HCT116 (cell line): ENCODE measurements at regions not wholly inside any gene's neighbourhood (a gene's known extent, or its start where the extent isn't known, plus 50 kb on each side); places are given as distances from the start of the nearest gene placed in this dataset.

ENCODE experiments used
- ATAC-seq: fragments of 200-7000 bp; cut with Tn5 transposase; 2 replicates; pipeline ENCODE4 v1.9.1; 2020; ENCODE audit warnings: mild to moderate bottlenecking, moderate library complexity
- BruUV-seq: library from RNA; stranded (reverse); fragments of 400-500 nt; replicated peaks from 2 replicates; lab custom pipeline; 2021; lab: Mats Ljungman, UMichigan
- CTCF ChIA-PET: fragments of 300-600 bp; sonication (Branson Sonifier 250); formaldehyde crosslinking; loops from one replicate; lab custom pipeline; 2021; ENCODE audit warnings: antibody characterized with exemption; lab: Charles Lee
- POLR2A ChIA-PET: fragments of 300-600, 350-600 bp; sonication (Branson Sonifier 250); formaldehyde crosslinking; loops from one replicate; lab custom pipeline; 2021; ENCODE audit warnings: antibody characterized with exemption; lab: Charles Lee
- RAD21 ChIA-PET, 2 experiments: fragments of 300-600 bp; sonication (Branson Sonifier 250); formaldehyde crosslinking; loops; one replicate each; lab custom pipeline; 2023; ENCODE audit warnings: low total read pairs in 2 of 2; ENCODE audit not compliant: uncharacterized antibody in 2 of 2, unreplicated experiment in 2 of 2, low non-redundant PET in 1 of 2; lab: Charles Lee
- DNase-seq: peaks from one replicate; pipeline ENCODE4 v3.0.0-alpha.2; 2010; ENCODE audit warnings: low read depth, low spot score
- H2AFZ ChIP-seq: fragments of 200-600 bp; shearing (Covaris generic), sonication (generic); 2 replicates; pipeline ENCODE4 v1.6.1; 2017; ENCODE audit warnings: low read depth, mixed run types, mixed read lengths, antibody characterized with exemption, low read length; ENCODE audit not compliant: poor library complexity, severe bottlenecking
- H3K27ac ChIP-seq: 2 replicates; pipeline ENCODE4 v1.5.1; 2012; ENCODE audit warnings: low read depth, low read length
- H3K27me3 ChIP-seq: fragments of 200-600 bp; sonication (generic); 2 replicates; pipeline ENCODE4 v1.6.1; 2016; ENCODE audit warnings: mixed run types, low read length, mixed read lengths; ENCODE audit not compliant: insufficient read depth
- H3K36me3 ChIP-seq, 2 experiments: fragments of 200-500 bp in 1 of 2; fragments of 200-600 bp in 1 of 2; sonication (Bioruptor generic) in 1 of 2; sonication (generic) in 1 of 2; 2 replicates each; pipeline versions ENCODE4 v1.5.1 to v1.6.1; 2014 to 2016; ENCODE audit warnings: low read length in 2 of 2, inconsistent platforms in 1 of 2, mixed read lengths in 1 of 2, mixed run types in 1 of 2; ENCODE audit not compliant: insufficient read depth in 2 of 2, control insufficient read depth in 1 of 2
- H3K4me1 ChIP-seq, 2 experiments: fragments of 200-600 bp in 1 of 2; sonication (generic) in 1 of 2; 2 replicates each; pipeline versions ENCODE4 v1.5.1 to v1.6.1; 2012 to 2017; ENCODE audit warnings: low read length in 2 of 2, inconsistent platforms in 1 of 2, mild to moderate bottlenecking in 1 of 2, mixed read lengths in 1 of 2, mixed run types in 1 of 2, moderate library complexity in 1 of 2; ENCODE audit not compliant: insufficient read depth in 2 of 2, control insufficient read depth in 1 of 2
- H3K4me2 ChIP-seq: fragments of 200-600 bp; sonication (generic); 2 replicates; pipeline ENCODE4 v1.6.1; 2017; ENCODE audit warnings: mixed run types, low read length, mixed read lengths
- H3K4me3 ChIP-seq, 2 experiments: fragments of 200-600 bp in 1 of 2; sonication (generic) in 1 of 2; replicated peaks in 1 of 2; 2 replicates each; pipeline ENCODE4 v1.5.1; 2011 to 2016; ENCODE audit warnings: low read length in 2 of 2, control low read depth in 1 of 2, low read depth in 1 of 2, mild to moderate bottlenecking in 1 of 2, mixed read lengths in 1 of 2, mixed run types in 1 of 2
- H3K79me2 ChIP-seq: fragments of 200-600 bp; sonication (generic); 2 replicates; pipeline ENCODE4 v1.6.1; 2017; ENCODE audit warnings: mild to moderate bottlenecking, mixed run types, low read length, moderate library complexity, mixed read lengths; ENCODE audit not compliant: insufficient read depth
- H3K9ac ChIP-seq: fragments of 200-600 bp; sonication (generic); 2 replicates; pipeline ENCODE4 v1.6.1; 2016; ENCODE audit warnings: low read length, mixed read lengths
- H3K9me2 ChIP-seq: fragments of 200-600 bp; sonication (generic), shearing (Covaris generic); 2 replicates; pipeline ENCODE4 v1.6.1; 2017; ENCODE audit warnings: mixed run types, mild to moderate bottlenecking, moderate library complexity; ENCODE audit not compliant: insufficient read depth
- H3K9me3 ChIP-seq, 2 experiments: fragments of 200-500 bp in 1 of 2; fragments of 200-600 bp in 1 of 2; sonication (Bioruptor generic) in 1 of 2; sonication (generic) in 1 of 2; 2 replicates each; pipeline ENCODE4 v1.6.1; 2014 to 2017; ENCODE audit warnings: low read length in 2 of 2, mixed read lengths in 2 of 2, inconsistent platforms in 1 of 2, low read depth in 1 of 2, mild to moderate bottlenecking in 1 of 2, mixed run types in 1 of 2, moderate library complexity in 1 of 2; ENCODE audit not compliant: control insufficient read depth in 1 of 2, insufficient read depth in 1 of 2
- H4K20me1 ChIP-seq: fragments of 200-600 bp; sonication (generic), shearing (Covaris generic); 2 replicates; pipeline ENCODE4 v1.6.1; 2017; ENCODE audit warnings: mixed run types, mild to moderate bottlenecking, moderate library complexity; ENCODE audit not compliant: insufficient read depth
- CBX3 ChIP-seq: IDR thresholded peaks from 2 replicates; pipeline ENCODE4 v1.6.1; 2012; ENCODE audit warnings: low read depth
- ELF1 ChIP-seq: IDR thresholded peaks from 2 replicates; pipeline ENCODE4 v1.6.1; 2012; ENCODE audit warnings: low read depth, borderline replicate concordance
- JUND ChIP-seq: IDR thresholded peaks from 2 replicates; pipeline ENCODE4 v1.6.1; 2012
- POLR2AphosphoS5 ChIP-seq: IDR thresholded peaks from 2 replicates; pipeline ENCODE4 v1.6.1; 2011; ENCODE audit warnings: mild to moderate bottlenecking, low read depth, low read length, moderate library complexity
- SP1 ChIP-seq: IDR thresholded peaks from 2 replicates; pipeline ENCODE4 v1.6.1; 2012; ENCODE audit warnings: low read depth
- TCF7L2 ChIP-seq: IDR thresholded peaks from 2 replicates; pipeline ENCODE4 v1.7.0; 2011; ENCODE audit warnings: borderline replicate concordance, inconsistent platforms; ENCODE audit not compliant: insufficient read depth, insufficient read length; ENCODE audit errors: extremely low read depth
- intact Hi-C: fragments of 100-400 bp; cut with micrococcal nuclease; formaldehyde crosslinking; loops from 2 replicates; pipeline ENCODE4 v1.10.0; 2022
- TF ChIP-seq, protein P1 (sequence below): IDR thresholded peaks from 2 replicates; pipeline ENCODE4 v1.6.1; 2011; ENCODE audit warnings: mild to moderate bottlenecking, low read length, moderate library complexity; ENCODE audit not compliant: insufficient replicate concordance; ENCODE audit errors: extremely low read depth
- TF ChIP-seq, protein P2 (sequence below): IDR thresholded peaks from 2 replicates; pipeline ENCODE4 v1.6.1; 2012; ENCODE audit warnings: low read depth

DNA sequence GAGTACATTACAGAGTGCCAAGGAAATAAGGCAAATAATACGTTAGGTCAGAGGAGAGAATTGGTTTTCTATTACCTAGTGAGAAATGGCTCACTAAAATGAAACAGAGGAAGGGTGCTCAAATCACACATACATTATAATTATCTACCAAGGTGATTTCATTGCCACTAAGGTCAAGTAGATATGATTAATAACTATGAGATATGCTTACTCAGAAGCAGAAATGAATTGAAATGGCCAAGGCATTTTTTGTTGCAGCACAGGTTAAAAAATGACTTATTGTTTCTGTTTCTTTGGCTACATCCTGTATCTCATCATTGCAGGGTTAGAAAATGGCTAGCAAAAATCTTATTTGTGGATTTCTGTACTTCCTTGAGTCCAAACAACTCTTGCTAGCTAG lies 154.5 kb upstream of the GORAB start:
- no peaks in the 10 kb centered on the region for H3K9me3 ChIP-seq
- no peak overlapping the region for H3K9ac ChIP-seq
- no peaks in the 10 kb centered on the region for H4K20me1 ChIP-seq
- H3K27me3 ChIP-seq: no peaks in the 10 kb centered on the region
- ATAC-seq: no peak
- RAD21 ChIA-PET: no interaction called here
- CTCF ChIA-PET: no interaction called here
- H2AFZ ChIP-seq: no peak overlapping the region
- TF ChIP-seq ELF1 (no peak), TCF7L2 (no peak), SP1 (no peak), CBX3 (no peak), POLR2AphosphoS5 (no peak), JUND (no peak)
- TF ChIP-seq, protein P1, sequence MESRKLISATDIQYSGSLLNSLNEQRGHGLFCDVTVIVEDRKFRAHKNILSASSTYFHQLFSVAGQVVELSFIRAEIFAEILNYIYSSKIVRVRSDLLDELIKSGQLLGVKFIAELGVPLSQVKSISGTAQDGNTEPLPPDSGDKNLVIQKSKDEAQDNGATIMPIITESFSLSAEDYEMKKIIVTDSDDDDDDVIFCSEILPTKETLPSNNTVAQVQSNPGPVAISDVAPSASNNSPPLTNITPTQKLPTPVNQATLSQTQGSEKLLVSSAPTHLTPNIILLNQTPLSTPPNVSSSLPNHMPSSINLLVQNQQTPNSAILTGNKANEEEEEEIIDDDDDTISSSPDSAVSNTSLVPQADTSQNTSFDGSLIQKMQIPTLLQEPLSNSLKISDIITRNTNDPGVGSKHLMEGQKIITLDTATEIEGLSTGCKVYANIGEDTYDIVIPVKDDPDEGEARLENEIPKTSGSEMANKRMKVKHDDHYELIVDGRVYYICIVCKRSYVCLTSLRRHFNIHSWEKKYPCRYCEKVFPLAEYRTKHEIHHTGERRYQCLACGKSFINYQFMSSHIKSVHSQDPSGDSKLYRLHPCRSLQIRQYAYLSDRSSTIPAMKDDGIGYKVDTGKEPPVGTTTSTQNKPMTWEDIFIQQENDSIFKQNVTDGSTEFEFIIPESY: no peak
- TF ChIP-seq, protein P2, sequence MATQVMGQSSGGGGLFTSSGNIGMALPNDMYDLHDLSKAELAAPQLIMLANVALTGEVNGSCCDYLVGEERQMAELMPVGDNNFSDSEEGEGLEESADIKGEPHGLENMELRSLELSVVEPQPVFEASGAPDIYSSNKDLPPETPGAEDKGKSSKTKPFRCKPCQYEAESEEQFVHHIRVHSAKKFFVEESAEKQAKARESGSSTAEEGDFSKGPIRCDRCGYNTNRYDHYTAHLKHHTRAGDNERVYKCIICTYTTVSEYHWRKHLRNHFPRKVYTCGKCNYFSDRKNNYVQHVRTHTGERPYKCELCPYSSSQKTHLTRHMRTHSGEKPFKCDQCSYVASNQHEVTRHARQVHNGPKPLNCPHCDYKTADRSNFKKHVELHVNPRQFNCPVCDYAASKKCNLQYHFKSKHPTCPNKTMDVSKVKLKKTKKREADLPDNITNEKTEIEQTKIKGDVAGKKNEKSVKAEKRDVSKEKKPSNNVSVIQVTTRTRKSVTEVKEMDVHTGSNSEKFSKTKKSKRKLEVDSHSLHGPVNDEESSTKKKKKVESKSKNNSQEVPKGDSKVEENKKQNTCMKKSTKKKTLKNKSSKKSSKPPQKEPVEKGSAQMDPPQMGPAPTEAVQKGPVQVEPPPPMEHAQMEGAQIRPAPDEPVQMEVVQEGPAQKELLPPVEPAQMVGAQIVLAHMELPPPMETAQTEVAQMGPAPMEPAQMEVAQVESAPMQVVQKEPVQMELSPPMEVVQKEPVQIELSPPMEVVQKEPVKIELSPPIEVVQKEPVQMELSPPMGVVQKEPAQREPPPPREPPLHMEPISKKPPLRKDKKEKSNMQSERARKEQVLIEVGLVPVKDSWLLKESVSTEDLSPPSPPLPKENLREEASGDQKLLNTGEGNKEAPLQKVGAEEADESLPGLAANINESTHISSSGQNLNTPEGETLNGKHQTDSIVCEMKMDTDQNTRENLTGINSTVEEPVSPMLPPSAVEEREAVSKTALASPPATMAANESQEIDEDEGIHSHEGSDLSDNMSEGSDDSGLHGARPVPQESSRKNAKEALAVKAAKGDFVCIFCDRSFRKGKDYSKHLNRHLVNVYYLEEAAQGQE: no peak
- BruUV-seq: no TSS peak
- no peaks in the 10 kb centered on the region for H3K36me3 ChIP-seq
- H3K4me2 ChIP-seq: no peak overlapping the region
- H3K4me1 ChIP-seq: no peaks in the 10 kb centered on the region
- H3K4me3 ChIP-seq: no peak overlapping the region
- no peaks in the 10 kb centered on the region for H3K9me2 ChIP-seq
- intact Hi-C loops: no loop called here
- H3K27ac ChIP-seq: no peak overlapping the region
- no peaks in the 10 kb centered on the region for H3K79me2 ChIP-seq
- POLR2A ChIA-PET: no interaction called here
- DNase-seq: no peak
